Sigmoid colon (tissue), 6 donors: ENCODE measurements at regions not wholly inside any gene's neighbourhood (a gene's known extent, or its start where the extent isn't known, plus 50 kb on each side); places are given as distances from the start of the nearest gene placed in this dataset.

ENCODE experiments used
- DNase-seq: peaks from one replicate; pipeline ENCODE4 v3.0.0-alpha.2; 2019
- H3K27ac ChIP-seq, 4 donors: fragments of 200-600 bp; sonication (generic); one replicate each; pipeline ENCODE4 v1.5.1; 2016 to 2019; ENCODE audit warnings: mild to moderate bottlenecking in 1 of 4
- H3K27me3 ChIP-seq, 3 donors: fragments of 200-600 bp; sonication (generic); one replicate each; pipeline ENCODE4 v1.5.1; 2019; ENCODE audit warnings: mild to moderate bottlenecking in 1 of 3
- H3K36me3 ChIP-seq, 4 donors: fragments of 200-600 bp; sonication (generic); one replicate each; pipeline ENCODE4 v1.5.1; 2016 to 2019
- H3K4me1 ChIP-seq, 4 donors: fragments of 200-600 bp; sonication (generic); one replicate each; pipeline ENCODE4 v1.5.1; 2017 to 2019
- H3K4me3 ChIP-seq, 4 donors: fragments of 200-600 bp; sonication (generic); one replicate each; pipeline ENCODE4 v1.5.1; 2017 to 2019; ENCODE audit warnings: mild to moderate bottlenecking in 2 of 4, moderate library complexity in 1 of 4
- H3K9me3 ChIP-seq, 4 donors: fragments of 200-600 bp in 3 of 4; sonication (generic) in 3 of 4; one replicate each; pipeline versions ENCODE4 v1.5.1 to v1.6.1; 2013 to 2019
- CTCF ChIP-seq, 4 experiments: fragments of 450-650 bp in 3 of 4; fragments of 200-600 bp in 1 of 4; IDR thresholded peaks; one replicate each; pipeline ENCODE4 v1.5.1; 2016 to 2019; ENCODE audit warnings: antibody characterized with exemption in 4 of 4, mild to moderate bottlenecking in 3 of 4, moderate library complexity in 2 of 4
- EP300 ChIP-seq, 4 donors: sonication (generic); formaldehyde crosslinking; IDR thresholded peaks; one replicate each; pipeline ENCODE4 v1.6.1; 2017; ENCODE audit warnings: antibody characterized with exemption in 4 of 4
- POLR2A ChIP-seq, 2 donors: fragments of 450-650 bp; IDR thresholded peaks; one replicate each; pipeline ENCODE4 v1.6.1; 2016; ENCODE audit warnings: antibody characterized with exemption in 2 of 2, mild to moderate bottlenecking in 2 of 2, moderate library complexity in 2 of 2
- POLR2AphosphoS5 ChIP-seq, 4 donors: sonication (generic); formaldehyde crosslinking; IDR thresholded peaks; one replicate each; pipeline ENCODE4 v1.6.1; 2017; ENCODE audit warnings: antibody characterized with exemption in 4 of 4
- WGBS, 2 donors: extraction: QIAGEN DNeasy Blood & Tissue Kit; methylation state at CpG; one replicate each; pipeline ENCODE4 v1.1.7; 2013; 5-methylcytosine and 5-hydroxymethylcytosine counted together
- intact Hi-C: fragments of 100-400 bp; cut with DNase I; formaldehyde crosslinking; loops from one replicate; pipeline ENCODE4 v1.15.1; 2023
- donor health status: healthy with polysubstance abuse.
- donor health status: healthy.

- H3K27ac ChIP-seq: no peak overlapping the region
- H3K4me1 ChIP-seq: no peaks in the 10 kb centered on the region
- no peaks in the 10 kb centered on the region for H3K27me3 ChIP-seq
- DNase-seq: no peak
- H3K36me3 ChIP-seq: no peaks in the 10 kb centered on the region
- H3K4me3 ChIP-seq: no peak overlapping the region
- no peak for TF ChIP-seq CTCF (IDR thresholded peaks at IDR 0.05)
- no peak for TF ChIP-seq POLR2AphosphoS5 (IDR thresholded peaks at IDR 0.05)
- TF ChIP-seq POLR2A (IDR thresholded peaks at IDR 0.05): no peak
- intact Hi-C loops: no loop called here
- H3K9me3 ChIP-seq: no peaks in the 10 kb centered on the region
- 18 to 74% methylated on average over 8 of the region's 8 CpGs for WGBS, 2 donors
Measured at GRCh38 chr16:6428861-6429260, 903.8 kb upstream of the RBFOX1 start.

GRCh38 chr16:6427621-6428020, 905.0 kb upstream of the RBFOX1 start:
- H3K27me3 ChIP-seq: no peaks in the 10 kb centered on the region
- no peaks in the 10 kb centered on the region for H3K4me1 ChIP-seq
- intact Hi-C loops: no loop called here
- H3K36me3 ChIP-seq: no peaks in the 10 kb centered on the region
- H3K4me3 ChIP-seq: no peak overlapping the region
- WGBS, 2 donors: 91 to 92% methylated on average over 3 of the region's 3 CpGs
- no peaks in the 10 kb centered on the region for H3K9me3 ChIP-seq
- no peak overlapping the region for H3K27ac ChIP-seq
- no peak for DNase-seq
- TF ChIP-seq CTCF (IDR thresholded peaks at IDR 0.05): no peak
- no peak for TF ChIP-seq POLR2A (IDR thresholded peaks at IDR 0.05)
- TF ChIP-seq POLR2AphosphoS5 (IDR thresholded peaks at IDR 0.05): no peak
- TF ChIP-seq EP300 (IDR thresholded peaks at IDR 0.05): no peak

- TF ChIP-seq POLR2AphosphoS5 (IDR thresholded peaks at IDR 0.05) (no peak), EP300 (IDR thresholded peaks at IDR 0.05) (no peak), POLR2A (IDR thresholded peaks at IDR 0.05) (no peak), CTCF (IDR thresholded peaks at IDR 0.05) (no peak)
- Histone ChIP-seq H3K27ac (no peak overlapping the region), H3K4me1 (no peaks in the 10 kb centered on the region), H3K27me3 (no peaks in the 10 kb centered on the region), H3K9me3 (no peaks in the 10 kb centered on the region), H3K36me3 (no peaks in the 10 kb centered on the region), H3K4me3 (no peak overlapping the region)
- DNase-seq: no peak
- intact Hi-C loops: no loop called here
- WGBS, 2 donors: 93 to 96% methylated on average over 3 of the region's 3 CpGs
Measured at GRCh38 chr16:6407596-6407995, 925.0 kb upstream of the RBFOX1 start.

GRCh38 chr16:6406028-6406427, 926.6 kb upstream of the RBFOX1 start:
- intact Hi-C loops: no loop called here
- H3K9me3 ChIP-seq: no peaks in the 10 kb centered on the region
- H3K27me3 ChIP-seq: no peaks in the 10 kb centered on the region
- H3K4me3 ChIP-seq: no peak overlapping the region
- TF ChIP-seq POLR2A (IDR thresholded peaks at IDR 0.05): no peak
- TF ChIP-seq EP300 (IDR thresholded peaks at IDR 0.05): no peak
- no peak for TF ChIP-seq CTCF (IDR thresholded peaks at IDR 0.05)
- no peak for TF ChIP-seq POLR2AphosphoS5 (IDR thresholded peaks at IDR 0.05)
- WGBS, 2 donors: 89 to 93% methylated on average over 1 of the region's 1 CpG
- no peak overlapping the region for H3K27ac ChIP-seq
- DNase-seq: no peak
- no peaks in the 10 kb centered on the region for H3K36me3 ChIP-seq
- H3K4me1 ChIP-seq: no peaks in the 10 kb centered on the region

GRCh38 chr16:6382924-6383459, 949.7 kb upstream of the RBFOX1 start:
- Histone ChIP-seq H3K9me3 (no peaks in the 10 kb centered on the region), H3K4me1 (no peaks in the 10 kb centered on the region), H3K27me3 (no peaks in the 10 kb centered on the region), H3K4me3 (no peak overlapping the region), H3K36me3 (no peaks in the 10 kb centered on the region), H3K27ac (no peak overlapping the region)
- WGBS, 2 donors: 62 to 88% methylated on average over 3 of the region's 3 CpGs
- TF ChIP-seq CTCF (IDR thresholded peaks at IDR 0.05) (no peak), POLR2A (IDR thresholded peaks at IDR 0.05) (no peak), POLR2AphosphoS5 (IDR thresholded peaks at IDR 0.05) (no peak), EP300 (IDR thresholded peaks at IDR 0.05) (no peak)
- DNase-seq: no peak
- intact Hi-C loops: no loop called here
